ENCODE measurements at regions not wholly inside any gene's neighbourhood (a gene's known extent, or its start where the extent isn't known, plus 50 kb on each side); places are given as distances from the start of the nearest gene placed in this dataset.

GRCh38 chr18:71976744-71977143 is 567.4 kb downstream of the CBLN2 start:
- CTCF ChIA-PET = no interaction called here

More at GRCh38 chr18:71976744-71977143, 567.4 kb downstream of the CBLN2 start:
- intact Hi-C loops (cut with micrococcal nuclease) = no loop called here
- RAD21 ChIA-PET (ENCODE audit: low non-redundant PET in 1 of 2, low total read pairs in 2 of 2, uncharacterized antibody in 2 of 2, unreplicated experiment in 2 of 2) = no interaction called here
- Histone ChIP-seq H3K9me3 (ENCODE audit: control insufficient read depth in 1 of 2, insufficient read depth in 1 of 2, low read depth in 1 of 2, low read length in 2 of 2) (peaks cover 13 to 36% of the 10 kb centered on the region in 2 experiments; a peak in 3 of 4 replicates), H4K20me1 (ENCODE audit: insufficient read depth) (no peaks in the 10 kb centered on the region), H3K27ac (ENCODE audit: low read depth, low read length) (no peak overlapping the region), H3K4me2 (ENCODE audit: low read length) (no peak overlapping the region), H3K4me3 (replicated peaks in 1 of 2; ENCODE audit: low read depth in 1 of 2, low read length in 2 of 2) (no peak overlapping the region), H3K9ac (ENCODE audit: low read length) (no peak overlapping the region), H3K79me2 (ENCODE audit: insufficient read depth, low read length) (no peaks in the 10 kb centered on the region), H3K9me2 (ENCODE audit: insufficient read depth) (no peaks in the 10 kb centered on the region), H3K4me1 (ENCODE audit: control insufficient read depth in 1 of 2, insufficient read depth in 2 of 2, low read length in 2 of 2) (no peaks in the 10 kb centered on the region), H2AFZ (ENCODE audit: low read depth, low read length, poor library complexity, severe bottlenecking) (no peak overlapping the region), H3K36me3 (ENCODE audit: control insufficient read depth in 1 of 2, insufficient read depth in 2 of 2, low read length in 2 of 2) (no peaks in the 10 kb centered on the region; a peak in 1 of 4 replicates), H3K27me3 (ENCODE audit: insufficient read depth, low read length) (no peaks in the 10 kb centered on the region)
- ATAC-seq (no peak), DNase-seq (ENCODE audit: low read depth, low spot score) (no peak)
- POLR2A ChIA-PET = no interaction called here
- BruUV-seq (replicated peaks) = no TSS peak
- TF ChIP-seq POLR2AphosphoS5 (IDR thresholded peaks at IDR 0.05; ENCODE audit: low read depth, low read length) (no peak), ELF1 (IDR thresholded peaks at IDR 0.05; ENCODE audit: borderline replicate concordance, low read depth) (no peak), EGR1 (IDR thresholded peaks at IDR 0.05; ENCODE audit: low read depth) (no peak), EZH2phosphoT487 (IDR thresholded peaks at IDR 0.05; ENCODE audit: borderline replicate concordance) (no peak), POLR2A (IDR thresholded peaks at IDR 0.05; ENCODE audit: borderline replicate concordance, extremely low read depth, insufficient read depth, insufficient read length) (no peak), RAD21 (IDR thresholded peaks at IDR 0.05; ENCODE audit: low read depth) (no peak), JUND (IDR thresholded peaks at IDR 0.05) (no peak), SIN3A (IDR thresholded peaks at IDR 0.05; ENCODE audit: low read depth) (no peak), ZNF274 (IDR thresholded peaks at IDR 0.05; ENCODE audit: low read depth, low read length) (no peak), FOSL1 (IDR thresholded peaks at IDR 0.05; ENCODE audit: low read depth) (no peak), SP1 (IDR thresholded peaks at IDR 0.05; ENCODE audit: low read depth) (no peak), ATF3 (IDR thresholded peaks at IDR 0.05) (no peak), CBX3 (IDR thresholded peaks at IDR 0.05; ENCODE audit: low read depth) (no peak), SRF (IDR thresholded peaks at IDR 0.05; ENCODE audit: low read depth) (no peak), MAX (IDR thresholded peaks at IDR 0.05) (no peak)
- TF ChIP-seq, protein P1, sequence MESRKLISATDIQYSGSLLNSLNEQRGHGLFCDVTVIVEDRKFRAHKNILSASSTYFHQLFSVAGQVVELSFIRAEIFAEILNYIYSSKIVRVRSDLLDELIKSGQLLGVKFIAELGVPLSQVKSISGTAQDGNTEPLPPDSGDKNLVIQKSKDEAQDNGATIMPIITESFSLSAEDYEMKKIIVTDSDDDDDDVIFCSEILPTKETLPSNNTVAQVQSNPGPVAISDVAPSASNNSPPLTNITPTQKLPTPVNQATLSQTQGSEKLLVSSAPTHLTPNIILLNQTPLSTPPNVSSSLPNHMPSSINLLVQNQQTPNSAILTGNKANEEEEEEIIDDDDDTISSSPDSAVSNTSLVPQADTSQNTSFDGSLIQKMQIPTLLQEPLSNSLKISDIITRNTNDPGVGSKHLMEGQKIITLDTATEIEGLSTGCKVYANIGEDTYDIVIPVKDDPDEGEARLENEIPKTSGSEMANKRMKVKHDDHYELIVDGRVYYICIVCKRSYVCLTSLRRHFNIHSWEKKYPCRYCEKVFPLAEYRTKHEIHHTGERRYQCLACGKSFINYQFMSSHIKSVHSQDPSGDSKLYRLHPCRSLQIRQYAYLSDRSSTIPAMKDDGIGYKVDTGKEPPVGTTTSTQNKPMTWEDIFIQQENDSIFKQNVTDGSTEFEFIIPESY (IDR thresholded peaks at IDR 0.05; ENCODE audit: extremely low read depth, insufficient replicate concordance, low read length) = no peak

All from HCT116 (cell line).